ENCODE measurements at regions not wholly inside any gene's neighbourhood (a gene's known extent, or its start where the extent isn't known, plus 50 kb on each side); places are given as distances from the start of the nearest gene placed in this dataset.

DNA sequence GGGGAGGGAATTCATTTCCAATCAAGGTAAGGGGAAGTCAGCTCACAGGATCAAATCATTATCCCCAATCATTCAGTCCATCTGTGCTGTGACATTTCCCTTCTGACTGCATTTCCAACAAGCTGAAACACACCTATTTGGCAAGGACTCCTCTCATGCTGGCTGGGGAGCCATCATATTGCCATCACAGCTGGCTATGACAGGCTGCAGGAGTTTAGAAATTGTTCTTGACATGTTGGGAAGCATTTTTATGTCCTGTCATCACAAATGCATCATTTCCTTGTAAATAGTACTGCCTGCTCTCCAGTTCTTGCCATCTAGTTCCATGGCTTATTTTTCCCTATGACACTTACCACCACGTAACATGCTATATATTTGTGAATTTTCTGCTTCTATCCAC, 113.9 kb upstream of the TMEM170B start:
- TF ChIP-seq MAZ (IDR thresholded peaks at IDR 0.05; ENCODE audit: borderline replicate concordance, low read depth, low read length) (no peak), CEBPB (IDR thresholded peaks at IDR 0.05; ENCODE audit: low read depth, low read length) (no peak), CTCF (conservative IDR thresholded peaks at IDR 0.05; ENCODE audit: low read depth, low read length) (no peak), RAD21 (IDR thresholded peaks at IDR 0.05; ENCODE audit: low read length) (no peak), POLR2A (IDR thresholded peaks at IDR 0.05; ENCODE audit: low read depth, low read length) (no peak), RFX5 (IDR thresholded peaks at IDR 0.05; ENCODE audit: low read depth, low read length) (no peak), CHD1 (IDR thresholded peaks at IDR 0.05; ENCODE audit: low read depth, low read length) (no peak), SMC3 (IDR thresholded peaks at IDR 0.05; ENCODE audit: low read depth, low read length) (no peak), MAFK (IDR thresholded peaks at IDR 0.05; ENCODE audit: low read depth, low read length) (peak; percentile 47; the same call in 1 of the 2 replicates)
